ENCODE measurements at regions not wholly inside any gene's neighbourhood (a gene's known extent, or its start where the extent isn't known, plus 50 kb on each side); places are given as distances from the start of the nearest gene placed in this dataset.

DNA sequence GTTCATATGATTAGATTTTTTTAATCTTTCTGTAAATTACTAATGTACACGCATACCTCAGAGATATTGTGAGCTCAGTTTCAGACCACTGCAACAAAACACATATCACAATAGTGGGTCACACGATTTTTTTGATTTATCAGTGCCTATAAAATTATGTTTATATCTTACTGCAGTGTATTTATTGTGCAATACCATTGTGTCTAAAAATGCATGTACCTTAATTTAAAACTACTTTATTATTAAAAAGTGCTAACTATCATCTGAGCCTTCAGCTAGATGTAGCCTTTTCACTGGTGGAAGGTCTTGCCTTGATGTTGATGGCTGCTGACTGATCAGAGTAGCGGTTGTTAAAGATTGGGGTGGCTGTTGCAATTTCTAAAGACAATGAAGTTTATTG, 918.8 kb upstream of the CHORDC1 start:
- no peak overlapping the region for H3K27ac ChIP-seq (ENCODE audit: low read depth, low read length)
- H3K4me3 ChIP-seq (ENCODE audit: low read length): no peak overlapping the region
- no peaks in the 10 kb centered on the region for H3K27me3 ChIP-seq (ENCODE audit: control insufficient read depth, insufficient read depth, low read length)
- no peaks in the 10 kb centered on the region for H3K36me3 ChIP-seq (ENCODE audit: control insufficient read depth, insufficient read depth, low read length)
- H3K4me1 ChIP-seq (ENCODE audit: control insufficient read depth, insufficient read depth, low read length): no peaks in the 10 kb centered on the region
- no peak overlapping the region for H3K9ac ChIP-seq (ENCODE audit: low read length)

DNA sequence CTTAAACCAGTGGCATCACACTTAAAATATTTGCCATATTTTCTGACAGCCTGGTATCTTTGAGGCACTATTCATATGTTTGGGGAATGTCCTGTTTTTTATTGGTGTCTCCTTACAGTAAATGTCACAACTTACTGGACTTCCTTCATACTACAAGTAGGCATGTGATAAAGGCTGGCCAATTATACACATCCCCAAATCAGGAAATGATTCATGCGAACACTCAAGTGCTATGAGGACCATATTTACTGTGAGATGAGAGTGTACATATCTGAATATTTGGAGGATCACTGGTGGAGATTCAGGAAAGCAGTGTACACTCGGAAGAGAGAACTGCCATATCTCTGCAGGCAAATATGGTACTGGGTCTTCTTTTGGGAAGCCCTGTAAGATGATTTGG, 913.8 kb upstream of the CHORDC1 start:
- Histone ChIP-seq H3K4me1 (ENCODE audit: control insufficient read depth, insufficient read depth, low read length) (no peaks in the 10 kb centered on the region), H3K27me3 (ENCODE audit: control insufficient read depth, insufficient read depth, low read length) (no peaks in the 10 kb centered on the region), H3K36me3 (ENCODE audit: control insufficient read depth, insufficient read depth, low read length) (no peaks in the 10 kb centered on the region), H3K4me3 (ENCODE audit: low read length) (no peak overlapping the region), H3K27ac (ENCODE audit: low read depth, low read length) (no peak overlapping the region), H3K9ac (ENCODE audit: low read length) (no peak overlapping the region)

DNA sequence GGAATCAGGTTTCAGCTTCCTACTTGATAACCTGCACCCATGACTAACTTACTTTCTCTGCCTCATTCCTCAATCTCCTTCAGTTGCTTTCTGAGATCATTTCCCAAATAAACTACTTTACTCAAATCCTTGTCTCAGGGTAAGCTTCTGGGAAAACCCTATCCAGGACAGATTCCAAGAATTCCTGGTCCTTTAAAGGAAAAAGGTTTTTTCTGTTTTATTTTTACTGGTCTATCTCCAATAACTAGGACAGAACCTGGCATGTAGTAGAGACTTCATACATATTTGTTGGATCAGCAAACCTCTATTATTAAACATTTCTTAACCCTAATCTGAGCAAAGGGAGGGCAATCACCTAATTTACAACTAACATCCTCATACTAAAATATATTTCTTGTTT, 910.5 kb upstream of the CHORDC1 start:
- no peak overlapping the region for H3K9ac ChIP-seq (ENCODE audit: low read length)
- H3K27me3 ChIP-seq (ENCODE audit: control insufficient read depth, insufficient read depth, low read length): no peaks in the 10 kb centered on the region
- no peak overlapping the region for H3K27ac ChIP-seq (ENCODE audit: low read depth, low read length)
- no peak overlapping the region for H3K4me3 ChIP-seq (ENCODE audit: low read length)
- H3K36me3 ChIP-seq (ENCODE audit: control insufficient read depth, insufficient read depth, low read length): no peaks in the 10 kb centered on the region
- H3K4me1 ChIP-seq (ENCODE audit: control insufficient read depth, insufficient read depth, low read length): no peaks in the 10 kb centered on the region

DNA sequence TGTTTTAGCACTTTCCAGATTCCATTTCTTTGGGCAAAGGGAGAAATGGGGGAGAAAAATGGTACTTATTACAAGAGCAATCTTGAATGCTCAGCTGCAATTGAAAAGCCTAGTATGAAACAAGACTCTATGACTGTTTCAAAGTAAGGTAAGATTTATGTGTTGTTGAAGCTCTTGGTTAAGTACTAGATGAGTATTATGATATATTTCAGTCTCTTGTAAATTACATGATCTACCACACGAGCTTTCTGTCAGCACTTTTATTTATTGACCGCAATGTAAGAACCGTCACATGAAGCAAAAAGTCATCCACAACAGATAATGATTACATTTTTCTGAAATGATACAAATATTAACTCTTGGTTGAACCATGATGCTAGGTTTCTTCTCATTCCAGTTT, 906.7 kb upstream of the CHORDC1 start:
- Histone ChIP-seq H3K4me1 (ENCODE audit: control insufficient read depth, insufficient read depth, low read length) (no peaks in the 10 kb centered on the region), H3K27ac (ENCODE audit: low read depth, low read length) (no peak overlapping the region), H3K27me3 (ENCODE audit: control insufficient read depth, insufficient read depth, low read length) (no peaks in the 10 kb centered on the region), H3K36me3 (ENCODE audit: control insufficient read depth, insufficient read depth, low read length) (no peaks in the 10 kb centered on the region), H3K9ac (ENCODE audit: low read length) (no peak overlapping the region), H3K4me3 (ENCODE audit: low read length) (no peak overlapping the region)

DNA sequence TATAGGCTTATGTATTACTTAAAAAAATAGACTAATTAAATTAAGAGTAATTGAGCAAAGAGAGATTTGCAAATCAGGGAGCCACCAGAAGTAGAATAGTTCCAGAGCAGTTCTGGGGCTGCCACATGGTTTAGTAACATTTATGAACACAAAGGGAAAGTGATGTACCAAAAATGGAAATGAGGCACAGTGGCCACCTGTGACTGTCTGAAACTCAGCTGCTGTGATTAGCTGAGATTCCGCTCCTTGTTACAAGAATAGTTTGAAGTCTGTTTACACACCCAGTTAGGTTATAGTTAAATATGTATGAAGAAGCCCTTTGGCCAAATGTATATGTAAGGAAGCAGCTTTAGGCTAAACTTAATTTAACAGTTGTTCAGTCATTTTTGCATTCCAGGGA, 901.5 kb upstream of the CHORDC1 start:
- Histone ChIP-seq H3K27me3 (ENCODE audit: control insufficient read depth, insufficient read depth, low read length) (no peaks in the 10 kb centered on the region), H3K9ac (ENCODE audit: low read length) (no peak overlapping the region), H3K36me3 (ENCODE audit: control insufficient read depth, insufficient read depth, low read length) (no peaks in the 10 kb centered on the region), H3K27ac (ENCODE audit: low read depth, low read length) (no peak overlapping the region), H3K4me3 (ENCODE audit: low read length) (no peak overlapping the region), H3K4me1 (ENCODE audit: control insufficient read depth, insufficient read depth, low read length) (no peaks in the 10 kb centered on the region)

DNA sequence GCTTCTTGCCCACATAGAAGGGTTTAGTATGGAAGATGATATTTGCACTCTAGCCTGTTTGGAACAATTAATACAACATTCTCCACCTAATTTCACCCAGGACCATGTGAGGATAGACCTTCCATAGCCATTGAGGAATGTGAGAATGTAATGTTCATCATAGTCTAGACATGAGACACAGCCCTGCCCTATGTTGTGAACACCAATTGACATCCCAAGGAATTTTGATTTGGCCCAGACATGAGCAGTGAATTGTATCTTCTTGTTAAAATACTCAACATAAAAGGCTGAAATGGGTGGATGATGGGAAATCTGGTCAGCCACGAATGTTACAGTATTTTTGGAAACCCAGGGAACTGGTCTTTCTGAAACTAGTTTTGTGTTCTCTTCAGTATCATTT, 892.3 kb upstream of the CHORDC1 start:
- H3K4me3 ChIP-seq (ENCODE audit: low read length): no peak overlapping the region
- H3K27me3 ChIP-seq (ENCODE audit: control insufficient read depth, insufficient read depth, low read length): no peaks in the 10 kb centered on the region
- H3K27ac ChIP-seq (ENCODE audit: low read depth, low read length): no peak overlapping the region
- no peaks in the 10 kb centered on the region for H3K36me3 ChIP-seq (ENCODE audit: control insufficient read depth, insufficient read depth, low read length)
- H3K9ac ChIP-seq (ENCODE audit: low read length): no peak overlapping the region
- no peaks in the 10 kb centered on the region for H3K4me1 ChIP-seq (ENCODE audit: control insufficient read depth, insufficient read depth, low read length)

DNA sequence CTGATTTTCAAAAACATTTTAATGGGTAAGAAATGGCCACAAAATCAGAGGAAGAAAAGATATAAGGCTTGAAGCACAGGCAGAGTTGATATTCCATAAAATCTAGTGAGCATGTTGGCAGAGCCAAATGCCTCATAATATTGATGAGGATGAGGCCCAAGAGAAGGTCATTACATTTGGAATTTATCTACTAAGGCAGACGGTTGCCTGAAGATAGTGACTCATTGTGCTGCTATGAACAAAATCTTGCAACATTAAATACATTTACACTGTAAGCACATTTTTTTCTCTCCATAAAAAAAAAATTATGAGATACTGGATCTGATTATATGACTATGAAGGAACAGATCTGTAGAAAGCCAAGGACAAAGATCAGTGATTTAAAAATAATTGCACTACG, 881.4 kb upstream of the CHORDC1 start:
- H3K36me3 ChIP-seq (ENCODE audit: control insufficient read depth, insufficient read depth, low read length): no peaks in the 10 kb centered on the region
- H3K9ac ChIP-seq (ENCODE audit: low read length): no peak overlapping the region
- no peaks in the 10 kb centered on the region for H3K4me1 ChIP-seq (ENCODE audit: control insufficient read depth, insufficient read depth, low read length)

DNA sequence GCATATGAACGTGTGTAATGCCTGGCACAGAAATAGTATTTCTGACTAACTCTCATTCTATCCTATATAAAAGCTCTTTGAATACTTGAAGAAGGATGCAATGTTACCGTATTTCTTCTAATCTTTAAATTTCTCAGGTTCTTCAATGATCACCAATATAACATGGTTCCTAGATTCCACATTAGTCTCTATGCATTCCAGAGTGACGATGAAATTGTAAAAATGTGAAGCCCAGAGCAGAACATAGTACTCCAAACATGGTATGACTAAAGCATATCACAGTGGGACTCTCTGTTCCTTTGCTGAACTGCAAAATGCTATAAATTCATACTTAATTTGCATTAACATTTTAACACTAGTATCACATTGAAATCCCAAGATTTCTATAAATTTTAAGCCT, 877.6 kb upstream of the CHORDC1 start:
- no peak overlapping the region for H3K9ac ChIP-seq (ENCODE audit: low read length)
- no peak overlapping the region for H3K27ac ChIP-seq (ENCODE audit: low read depth, low read length)
- no peaks in the 10 kb centered on the region for H3K36me3 ChIP-seq (ENCODE audit: control insufficient read depth, insufficient read depth, low read length)
- no peak overlapping the region for H3K4me3 ChIP-seq (ENCODE audit: low read length)
- no peaks in the 10 kb centered on the region for H3K27me3 ChIP-seq (ENCODE audit: control insufficient read depth, insufficient read depth, low read length)
- H3K4me1 ChIP-seq (ENCODE audit: control insufficient read depth, insufficient read depth, low read length): no peaks in the 10 kb centered on the region

More for the DNA sequence above, 881.4 kb upstream of the CHORDC1 start:
- H3K4me3 ChIP-seq (ENCODE audit: low read length): no peak overlapping the region
- H3K27me3 ChIP-seq (ENCODE audit: control insufficient read depth, insufficient read depth, low read length): no peaks in the 10 kb centered on the region
- no peak overlapping the region for H3K27ac ChIP-seq (ENCODE audit: low read depth, low read length)

DNA sequence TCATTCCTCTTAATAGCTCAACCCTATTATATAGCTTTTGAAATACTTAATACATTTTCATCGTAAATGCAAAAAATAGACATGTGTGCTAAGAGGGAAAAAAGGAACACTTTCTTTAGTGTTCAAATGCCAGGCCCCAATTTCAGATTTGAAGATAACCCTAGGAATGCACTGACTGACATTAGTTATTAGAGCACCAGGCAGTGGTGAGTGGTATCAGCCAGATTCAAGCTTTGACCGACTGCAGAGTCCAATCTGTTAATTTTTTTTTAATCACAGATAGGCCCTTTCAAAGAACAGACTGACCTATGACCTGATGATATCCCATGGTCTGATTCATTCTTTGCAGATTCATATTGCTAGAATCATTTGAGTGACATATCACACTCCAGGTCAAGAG, 874.2 kb upstream of the CHORDC1 start:
- no peaks in the 10 kb centered on the region for H3K27me3 ChIP-seq (ENCODE audit: control insufficient read depth, insufficient read depth, low read length)
- no peak overlapping the region for H3K9ac ChIP-seq (ENCODE audit: low read length)
- no peak overlapping the region for H3K4me3 ChIP-seq (ENCODE audit: low read length)
- H3K27ac ChIP-seq (ENCODE audit: low read depth, low read length): no peak overlapping the region
- no peaks in the 10 kb centered on the region for H3K36me3 ChIP-seq (ENCODE audit: control insufficient read depth, insufficient read depth, low read length)
- no peaks in the 10 kb centered on the region for H3K4me1 ChIP-seq (ENCODE audit: control insufficient read depth, insufficient read depth, low read length)

DNA sequence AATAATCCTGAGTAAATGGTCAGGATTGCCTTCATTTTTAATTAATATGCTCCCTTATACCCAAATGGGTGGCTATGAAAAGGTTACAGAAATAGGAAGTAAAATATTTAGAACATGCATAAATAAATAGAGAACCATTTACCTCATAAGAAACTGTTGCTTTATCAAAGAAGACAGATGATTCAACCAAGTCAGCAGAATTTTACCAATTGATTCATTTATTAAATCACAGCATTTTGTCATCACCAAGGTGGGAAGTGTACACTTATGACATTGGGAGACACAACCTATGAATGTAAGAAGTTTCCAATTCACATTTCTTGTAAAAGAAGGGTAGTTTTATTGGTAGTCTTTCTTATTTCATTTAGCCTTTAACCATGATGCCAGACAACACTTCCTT, 870.3 kb upstream of the CHORDC1 start:
- H3K27ac ChIP-seq (ENCODE audit: low read depth, low read length): no peak overlapping the region
- no peaks in the 10 kb centered on the region for H3K4me1 ChIP-seq (ENCODE audit: control insufficient read depth, insufficient read depth, low read length)
- no peaks in the 10 kb centered on the region for H3K27me3 ChIP-seq (ENCODE audit: control insufficient read depth, insufficient read depth, low read length)
- no peak overlapping the region for H3K9ac ChIP-seq (ENCODE audit: low read length)
- no peaks in the 10 kb centered on the region for H3K36me3 ChIP-seq (ENCODE audit: control insufficient read depth, insufficient read depth, low read length)
- H3K4me3 ChIP-seq (ENCODE audit: low read length): no peak overlapping the region

DNA sequence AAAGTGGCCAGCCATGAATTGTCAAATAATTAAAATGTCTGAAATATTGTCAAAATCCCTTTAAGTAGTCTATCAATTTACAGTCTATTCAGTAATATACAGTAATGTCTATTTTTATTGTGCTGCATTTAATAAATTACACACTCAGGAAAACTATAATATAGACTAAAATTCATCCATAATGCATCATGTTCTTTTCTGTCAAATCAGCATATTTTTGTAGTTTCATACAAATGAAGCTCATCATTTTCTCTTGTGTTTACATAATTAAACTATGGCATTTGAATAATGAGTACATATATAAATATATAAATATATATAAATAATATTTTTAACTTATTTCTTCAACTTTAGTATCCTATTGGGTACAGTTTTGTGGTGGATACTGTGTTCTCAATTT, 868.7 kb upstream of the CHORDC1 start:
- Histone ChIP-seq H3K27ac (ENCODE audit: low read depth, low read length) (no peak overlapping the region), H3K4me3 (ENCODE audit: low read length) (no peak overlapping the region), H3K4me1 (ENCODE audit: control insufficient read depth, insufficient read depth, low read length) (no peaks in the 10 kb centered on the region), H3K27me3 (ENCODE audit: control insufficient read depth, insufficient read depth, low read length) (no peaks in the 10 kb centered on the region), H3K9ac (ENCODE audit: low read length) (no peak overlapping the region), H3K36me3 (ENCODE audit: control insufficient read depth, insufficient read depth, low read length) (no peaks in the 10 kb centered on the region)

DNA sequence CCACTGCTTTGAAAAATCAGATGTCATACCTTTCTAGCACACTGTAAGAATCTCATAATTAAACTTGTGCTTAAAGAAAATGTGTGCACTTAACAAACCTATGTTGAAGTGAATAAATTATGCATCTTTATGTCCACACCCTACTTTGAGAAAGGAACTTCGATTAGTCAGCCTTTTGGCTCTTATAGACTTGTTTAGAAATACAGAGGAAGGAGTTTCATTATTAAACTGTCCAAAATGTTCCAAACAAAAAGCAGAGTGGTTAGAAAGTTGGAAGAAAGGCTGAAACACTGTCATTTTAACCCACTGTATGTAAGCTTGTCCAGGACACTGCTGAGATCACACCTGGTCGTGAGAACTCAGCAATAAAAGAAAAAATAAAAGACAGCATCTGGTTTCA, 863.2 kb upstream of the CHORDC1 start:
- H3K36me3 ChIP-seq (ENCODE audit: control insufficient read depth, insufficient read depth, low read length): no peaks in the 10 kb centered on the region
- H3K9ac ChIP-seq (ENCODE audit: low read length): no peak overlapping the region
- no peaks in the 10 kb centered on the region for H3K27me3 ChIP-seq (ENCODE audit: control insufficient read depth, insufficient read depth, low read length)
- H3K4me3 ChIP-seq (ENCODE audit: low read length): no peak overlapping the region
- H3K4me1 ChIP-seq (ENCODE audit: control insufficient read depth, insufficient read depth, low read length): no peaks in the 10 kb centered on the region
- no peak overlapping the region for H3K27ac ChIP-seq (ENCODE audit: low read depth, low read length)

DNA sequence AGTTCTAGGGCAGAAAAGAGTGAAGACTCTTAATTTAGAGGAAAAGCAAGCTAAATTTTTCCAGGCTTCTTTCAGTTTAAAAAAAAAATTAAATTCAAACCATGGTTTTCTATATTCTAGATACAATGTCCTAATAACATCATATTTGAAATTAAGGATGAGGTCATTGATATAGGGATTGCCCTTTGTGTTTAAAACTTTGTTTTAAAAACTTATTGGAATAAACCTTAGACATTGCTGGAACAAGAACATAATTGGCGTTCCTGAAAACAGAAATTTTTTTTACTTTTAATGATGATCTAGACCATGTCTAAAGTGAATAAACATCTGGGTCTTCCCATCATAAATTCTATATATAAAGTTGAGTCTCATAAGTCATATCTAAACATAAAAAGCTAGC, 859.4 kb upstream of the CHORDC1 start:
- H3K27me3 ChIP-seq (ENCODE audit: control insufficient read depth, insufficient read depth, low read length): no peaks in the 10 kb centered on the region
- no peak overlapping the region for H3K9ac ChIP-seq (ENCODE audit: low read length)
- H3K4me3 ChIP-seq (ENCODE audit: low read length): no peak overlapping the region
- no peak overlapping the region for H3K27ac ChIP-seq (ENCODE audit: low read depth, low read length)
- H3K4me1 ChIP-seq (ENCODE audit: control insufficient read depth, insufficient read depth, low read length): no peaks in the 10 kb centered on the region
- no peaks in the 10 kb centered on the region for H3K36me3 ChIP-seq (ENCODE audit: control insufficient read depth, insufficient read depth, low read length)

Data from rectal smooth muscle tissue (tissue), 1 donor.